HCT116 (cell line): ENCODE measurements at regions not wholly inside any gene's neighbourhood (a gene's known extent, or its start where the extent isn't known, plus 50 kb on each side); places are given as distances from the start of the nearest gene placed in this dataset.

Experiments used
- ATAC-seq: fragments of 200-7000 bp; cut with Tn5 transposase; 2 replicates; pipeline ENCODE4 v1.9.1; 2020; ENCODE audit warnings: mild to moderate bottlenecking, moderate library complexity
- BruUV-seq: library from RNA; stranded (reverse); fragments of 400-500 nt; replicated peaks from 2 replicates; lab custom pipeline; 2021; lab: Mats Ljungman, UMichigan
- CTCF ChIA-PET: fragments of 300-600 bp; sonication (Branson Sonifier 250); formaldehyde crosslinking; loops from one replicate; lab custom pipeline; 2021; ENCODE audit warnings: antibody characterized with exemption; lab: Charles Lee
- POLR2A ChIA-PET: fragments of 300-600, 350-600 bp; sonication (Branson Sonifier 250); formaldehyde crosslinking; loops from one replicate; lab custom pipeline; 2021; ENCODE audit warnings: antibody characterized with exemption; lab: Charles Lee
- RAD21 ChIA-PET, 2 experiments: fragments of 300-600 bp; sonication (Branson Sonifier 250); formaldehyde crosslinking; loops; one replicate each; lab custom pipeline; 2023; ENCODE audit warnings: low total read pairs in 2 of 2; ENCODE audit not compliant: uncharacterized antibody in 2 of 2, unreplicated experiment in 2 of 2, low non-redundant PET in 1 of 2; lab: Charles Lee
- DNase-seq: peaks from one replicate; pipeline ENCODE4 v3.0.0-alpha.2; 2010; ENCODE audit warnings: low read depth, low spot score
- H2AFZ ChIP-seq: fragments of 200-600 bp; shearing (Covaris generic), sonication (generic); 2 replicates; pipeline ENCODE4 v1.6.1; 2017; ENCODE audit warnings: low read depth, mixed run types, mixed read lengths, antibody characterized with exemption, low read length; ENCODE audit not compliant: poor library complexity, severe bottlenecking
- H3K27ac ChIP-seq: 2 replicates; pipeline ENCODE4 v1.5.1; 2012; ENCODE audit warnings: low read depth, low read length
- H3K27me3 ChIP-seq: fragments of 200-600 bp; sonication (generic); 2 replicates; pipeline ENCODE4 v1.6.1; 2016; ENCODE audit warnings: mixed run types, low read length, mixed read lengths; ENCODE audit not compliant: insufficient read depth
- H3K36me3 ChIP-seq, 2 experiments: fragments of 200-500 bp in 1 of 2; fragments of 200-600 bp in 1 of 2; sonication (Bioruptor generic) in 1 of 2; sonication (generic) in 1 of 2; 2 replicates each; pipeline versions ENCODE4 v1.5.1 to v1.6.1; 2014 to 2016; ENCODE audit warnings: low read length in 2 of 2, inconsistent platforms in 1 of 2, mixed read lengths in 1 of 2, mixed run types in 1 of 2; ENCODE audit not compliant: insufficient read depth in 2 of 2, control insufficient read depth in 1 of 2
- H3K4me1 ChIP-seq, 2 experiments: fragments of 200-600 bp in 1 of 2; sonication (generic) in 1 of 2; 2 replicates each; pipeline versions ENCODE4 v1.5.1 to v1.6.1; 2012 to 2017; ENCODE audit warnings: low read length in 2 of 2, inconsistent platforms in 1 of 2, mild to moderate bottlenecking in 1 of 2, mixed read lengths in 1 of 2, mixed run types in 1 of 2, moderate library complexity in 1 of 2; ENCODE audit not compliant: insufficient read depth in 2 of 2, control insufficient read depth in 1 of 2
- H3K4me2 ChIP-seq: fragments of 200-600 bp; sonication (generic); 2 replicates; pipeline ENCODE4 v1.6.1; 2017; ENCODE audit warnings: mixed run types, low read length, mixed read lengths
- H3K4me3 ChIP-seq, 2 experiments: fragments of 200-600 bp in 1 of 2; sonication (generic) in 1 of 2; replicated peaks in 1 of 2; 2 replicates each; pipeline ENCODE4 v1.5.1; 2011 to 2016; ENCODE audit warnings: low read length in 2 of 2, control low read depth in 1 of 2, low read depth in 1 of 2, mild to moderate bottlenecking in 1 of 2, mixed read lengths in 1 of 2, mixed run types in 1 of 2
- H3K79me2 ChIP-seq: fragments of 200-600 bp; sonication (generic); 2 replicates; pipeline ENCODE4 v1.6.1; 2017; ENCODE audit warnings: mild to moderate bottlenecking, mixed run types, low read length, moderate library complexity, mixed read lengths; ENCODE audit not compliant: insufficient read depth
- H3K9ac ChIP-seq: fragments of 200-600 bp; sonication (generic); 2 replicates; pipeline ENCODE4 v1.6.1; 2016; ENCODE audit warnings: low read length, mixed read lengths
- H3K9me2 ChIP-seq: fragments of 200-600 bp; sonication (generic), shearing (Covaris generic); 2 replicates; pipeline ENCODE4 v1.6.1; 2017; ENCODE audit warnings: mixed run types, mild to moderate bottlenecking, moderate library complexity; ENCODE audit not compliant: insufficient read depth
- H3K9me3 ChIP-seq, 2 experiments: fragments of 200-500 bp in 1 of 2; fragments of 200-600 bp in 1 of 2; sonication (Bioruptor generic) in 1 of 2; sonication (generic) in 1 of 2; 2 replicates each; pipeline ENCODE4 v1.6.1; 2014 to 2017; ENCODE audit warnings: low read length in 2 of 2, mixed read lengths in 2 of 2, inconsistent platforms in 1 of 2, low read depth in 1 of 2, mild to moderate bottlenecking in 1 of 2, mixed run types in 1 of 2, moderate library complexity in 1 of 2; ENCODE audit not compliant: control insufficient read depth in 1 of 2, insufficient read depth in 1 of 2
- H4K20me1 ChIP-seq: fragments of 200-600 bp; sonication (generic), shearing (Covaris generic); 2 replicates; pipeline ENCODE4 v1.6.1; 2017; ENCODE audit warnings: mixed run types, mild to moderate bottlenecking, moderate library complexity; ENCODE audit not compliant: insufficient read depth
- CBX3 ChIP-seq: IDR thresholded peaks from 2 replicates; pipeline ENCODE4 v1.6.1; 2012; ENCODE audit warnings: low read depth
- CTCF ChIP-seq, 3 experiments: fragments of 200-600 bp in 1 of 3; sonication (generic) in 1 of 3; IDR thresholded peaks in 2 of 3; conservative IDR thresholded peaks in 1 of 3; 2 replicates each; pipeline ENCODE4 v1.5.1; 2012 to 2017; ENCODE audit warnings: low read depth in 2 of 3, low read length in 2 of 3, antibody characterized with exemption in 1 of 3, borderline replicate concordance in 1 of 3, control low read depth in 1 of 3, mild to moderate bottlenecking in 1 of 3, mixed read lengths in 1 of 3, mixed run types in 1 of 3, moderate library complexity in 1 of 3; ENCODE audit not compliant: insufficient read depth in 1 of 3
- EZH2 ChIP-seq: fragments of 200-600 bp; sonication (generic); IDR thresholded peaks from 2 replicates; pipeline ENCODE4 v1.6.1; 2017; ENCODE audit warnings: antibody characterized with exemption, mixed run types
- EZH2phosphoT487 ChIP-seq: fragments of 200-600 bp; IDR thresholded peaks from 2 replicates; pipeline ENCODE4 v1.6.1; 2018; ENCODE audit warnings: antibody characterized with exemption, borderline replicate concordance
- JUND ChIP-seq: IDR thresholded peaks from 2 replicates; pipeline ENCODE4 v1.6.1; 2012
- POLR2AphosphoS5 ChIP-seq: IDR thresholded peaks from 2 replicates; pipeline ENCODE4 v1.6.1; 2011; ENCODE audit warnings: mild to moderate bottlenecking, low read depth, low read length, moderate library complexity
- RAD21 ChIP-seq: IDR thresholded peaks from 2 replicates; pipeline ENCODE4 v1.6.1; 2012; ENCODE audit warnings: low read depth, mild to moderate bottlenecking
- YY1 ChIP-seq: IDR thresholded peaks from 2 replicates; pipeline ENCODE4 v1.6.1; 2011; ENCODE audit warnings: low read length, low read depth, moderate library complexity, mild to moderate bottlenecking; ENCODE audit not compliant: insufficient replicate concordance; ENCODE audit errors: extremely low read depth
- ZFX ChIP-seq: fragments of 450-650 bp; IDR thresholded peaks from 2 replicates; pipeline ENCODE4 v1.6.1; 2017
- ZNF274 ChIP-seq: fragments of 200-500 bp; sonication (Bioruptor generic); IDR thresholded peaks from 2 replicates; pipeline ENCODE4 v1.6.1; 2014; ENCODE audit warnings: mild to moderate bottlenecking, low read depth, low read length, inconsistent platforms
- intact Hi-C: fragments of 100-400 bp; cut with micrococcal nuclease; formaldehyde crosslinking; loops from 2 replicates; pipeline ENCODE4 v1.10.0; 2022
- TF ChIP-seq, protein P1 (sequence below): IDR thresholded peaks from 2 replicates; pipeline ENCODE4 v1.6.1; 2012
- TF ChIP-seq, protein P2 (sequence below): IDR thresholded peaks from 2 replicates; pipeline ENCODE4 v1.6.1; 2011; ENCODE audit warnings: mild to moderate bottlenecking, low read length, moderate library complexity; ENCODE audit not compliant: insufficient replicate concordance; ENCODE audit errors: extremely low read depth

DNA sequence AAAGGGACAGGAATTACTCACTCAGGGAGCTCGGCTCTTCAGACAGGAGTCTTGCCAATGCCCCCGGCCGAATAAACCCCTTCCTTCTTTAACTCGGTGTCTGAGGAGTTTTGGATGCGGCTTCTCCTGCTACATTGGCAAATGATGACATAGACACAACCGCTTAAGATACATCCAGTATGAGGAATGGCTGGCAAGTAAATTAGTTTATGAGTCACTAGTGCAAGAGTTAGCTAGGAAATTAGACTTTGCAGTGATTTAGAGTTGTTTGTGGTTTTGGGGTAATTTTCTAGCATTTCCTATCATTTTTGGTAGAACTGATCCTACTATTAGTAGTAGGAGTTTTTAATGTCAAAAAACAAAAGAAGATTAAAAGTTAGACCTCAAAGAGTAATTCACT, 166.2 kb downstream of the SLITRK1 start:
- no TSS peak for BruUV-seq
- intact Hi-C loops = no loop called here
- RAD21 ChIA-PET = no interaction called here

GRCh38 chr13:83714236-83714635, 168.0 kb downstream of the SLITRK1 start:
- H3K79me2 ChIP-seq = no peaks in the 10 kb centered on the region
- DNase-seq (no peak), ATAC-seq (no peak)
- RAD21 ChIA-PET = no interaction called here
- intact Hi-C loops = no loop called here
- H2AFZ ChIP-seq = no peak overlapping the region
- no peak overlapping the region for H3K4me3 ChIP-seq
- H3K27ac ChIP-seq = no peak overlapping the region
- no TSS peak for BruUV-seq
- no peaks in the 10 kb centered on the region for H3K27me3 ChIP-seq
- H4K20me1 ChIP-seq = no peaks in the 10 kb centered on the region
- H3K9ac ChIP-seq = no peak overlapping the region
- no peaks in the 10 kb centered on the region for H3K9me2 ChIP-seq
- H3K9me3 ChIP-seq = no peaks in the 10 kb centered on the region
- no peaks in the 10 kb centered on the region for H3K36me3 ChIP-seq
- H3K4me2 ChIP-seq = no peak overlapping the region
- POLR2A ChIA-PET = no interaction called here
- H3K4me1 ChIP-seq = no peaks in the 10 kb centered on the region
- CTCF ChIA-PET = no interaction called here
- TF ChIP-seq EZH2phosphoT487 (no peak), CTCF (IDR thresholded peaks at IDR 0.05 in 2 of 3, conservative IDR thresholded peaks at IDR 0.05 in 1 of 3; ENCODE audit: borderline replicate concordance in 1 of 3, insufficient read depth in 1 of 3, low read depth in 2 of 3, low read length in 2 of 3) (no peak), EZH2 (no peak), ZFX (no peak), ZNF274 (no peak), CBX3 (no peak)
- TF ChIP-seq, protein P1, sequence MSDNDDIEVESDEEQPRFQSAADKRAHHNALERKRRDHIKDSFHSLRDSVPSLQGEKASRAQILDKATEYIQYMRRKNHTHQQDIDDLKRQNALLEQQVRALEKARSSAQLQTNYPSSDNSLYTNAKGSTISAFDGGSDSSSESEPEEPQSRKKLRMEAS = no peak

More for the DNA sequence above, 166.2 kb downstream of the SLITRK1 start:
- Histone ChIP-seq H3K27ac (no peak overlapping the region), H3K36me3 (no peaks in the 10 kb centered on the region), H4K20me1 (no peaks in the 10 kb centered on the region), H3K4me1 (no peaks in the 10 kb centered on the region), H3K9me3 (no peaks in the 10 kb centered on the region), H3K4me3 (no peak overlapping the region), H3K79me2 (no peaks in the 10 kb centered on the region), H3K4me2 (no peak overlapping the region), H2AFZ (no peak overlapping the region), H3K9me2 (no peaks in the 10 kb centered on the region), H3K27me3 (no peaks in the 10 kb centered on the region), H3K9ac (no peak overlapping the region)
- CTCF ChIA-PET = no interaction called here
- POLR2A ChIA-PET = no interaction called here
- DNase-seq (no peak), ATAC-seq (no peak)
- TF ChIP-seq, protein P2, sequence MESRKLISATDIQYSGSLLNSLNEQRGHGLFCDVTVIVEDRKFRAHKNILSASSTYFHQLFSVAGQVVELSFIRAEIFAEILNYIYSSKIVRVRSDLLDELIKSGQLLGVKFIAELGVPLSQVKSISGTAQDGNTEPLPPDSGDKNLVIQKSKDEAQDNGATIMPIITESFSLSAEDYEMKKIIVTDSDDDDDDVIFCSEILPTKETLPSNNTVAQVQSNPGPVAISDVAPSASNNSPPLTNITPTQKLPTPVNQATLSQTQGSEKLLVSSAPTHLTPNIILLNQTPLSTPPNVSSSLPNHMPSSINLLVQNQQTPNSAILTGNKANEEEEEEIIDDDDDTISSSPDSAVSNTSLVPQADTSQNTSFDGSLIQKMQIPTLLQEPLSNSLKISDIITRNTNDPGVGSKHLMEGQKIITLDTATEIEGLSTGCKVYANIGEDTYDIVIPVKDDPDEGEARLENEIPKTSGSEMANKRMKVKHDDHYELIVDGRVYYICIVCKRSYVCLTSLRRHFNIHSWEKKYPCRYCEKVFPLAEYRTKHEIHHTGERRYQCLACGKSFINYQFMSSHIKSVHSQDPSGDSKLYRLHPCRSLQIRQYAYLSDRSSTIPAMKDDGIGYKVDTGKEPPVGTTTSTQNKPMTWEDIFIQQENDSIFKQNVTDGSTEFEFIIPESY = no peak
- no peak for TF ChIP-seq YY1
- TF ChIP-seq CBX3 = no peak
- TF ChIP-seq EZH2 = no peak
- no peak for TF ChIP-seq POLR2AphosphoS5
- no peak for TF ChIP-seq JUND
- TF ChIP-seq, protein P1 = no peak
- TF ChIP-seq RAD21 = no peak
